ENCODE measurements at regions not wholly inside any gene's neighbourhood (a gene's known extent, or its start where the extent isn't known, plus 50 kb on each side); places are given as distances from the start of the nearest gene placed in this dataset.
"Not testable (repeated sequence)": the region's sequence is repeated elsewhere in the genome, so short reads cannot be mapped to it uniquely, and the experiment has no call there.

DNA sequence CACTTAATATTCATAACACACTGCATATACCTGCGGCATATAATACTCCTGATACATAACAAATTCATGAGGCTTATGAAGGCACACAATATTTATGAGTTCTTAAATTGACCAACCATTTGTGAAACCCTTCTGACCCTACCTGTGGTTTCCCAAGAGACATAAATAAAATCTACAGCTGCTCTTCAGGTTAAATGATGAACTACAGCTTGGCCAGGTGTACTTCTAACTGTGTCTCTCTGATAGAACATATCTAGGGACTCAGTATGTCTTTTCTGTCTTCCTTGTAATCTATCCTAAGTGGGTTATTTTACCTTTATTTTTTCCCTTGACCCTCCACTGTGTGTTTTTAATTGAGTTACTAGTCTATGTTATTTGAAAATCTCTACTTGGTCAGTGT is 189.9 kb upstream of the UFM1 start:
- DNase-seq (ENCODE audit: low read depth, low spot score): no peak

GRCh38 chr13:38147050-38147449 is 202.6 kb upstream of the UFM1 start:
- DNase-seq (ENCODE audit: low read depth, low spot score): no peak

GRCh38 chr13:38141792-38142191 is 207.9 kb upstream of the UFM1 start:
- no peak for DNase-seq (ENCODE audit: low read depth, low spot score)

- no peak for DNase-seq (ENCODE audit: low read depth, low spot score)
These were observed 214.1 kb upstream of the UFM1 start for GRCh38 chr13:38135592-38135991.

DNA sequence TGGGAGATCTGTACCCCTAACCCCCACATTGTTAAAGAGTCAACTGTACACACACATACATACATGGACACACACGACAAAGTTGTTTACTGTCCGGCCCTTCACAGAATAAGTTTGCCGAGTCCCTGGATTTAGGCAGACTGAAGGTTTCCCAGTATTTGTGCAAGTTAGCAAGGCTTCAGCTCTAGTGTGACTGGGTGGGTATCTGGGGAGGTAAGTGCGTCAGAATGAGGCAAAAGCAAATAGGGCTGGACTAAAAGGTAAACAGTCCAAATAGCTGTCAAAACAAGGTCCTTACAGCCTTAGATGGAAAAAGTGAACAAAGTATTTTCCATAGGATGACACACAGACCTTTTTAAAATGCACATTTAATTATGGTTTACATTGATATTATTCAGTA is 228.4 kb upstream of the UFM1 start:
- no peak for DNase-seq (ENCODE audit: low read depth, low spot score)

GRCh38 chr13:38103851-38104250 is 234.3 kb upstream of the TRPC4 start:
- no peak for DNase-seq (ENCODE audit: low read depth, low spot score)

- no peak for DNase-seq (ENCODE audit: low read depth, low spot score)
These were observed 230.2 kb upstream of the TRPC4 start for GRCh38 chr13:38099751-38100150.

DNA sequence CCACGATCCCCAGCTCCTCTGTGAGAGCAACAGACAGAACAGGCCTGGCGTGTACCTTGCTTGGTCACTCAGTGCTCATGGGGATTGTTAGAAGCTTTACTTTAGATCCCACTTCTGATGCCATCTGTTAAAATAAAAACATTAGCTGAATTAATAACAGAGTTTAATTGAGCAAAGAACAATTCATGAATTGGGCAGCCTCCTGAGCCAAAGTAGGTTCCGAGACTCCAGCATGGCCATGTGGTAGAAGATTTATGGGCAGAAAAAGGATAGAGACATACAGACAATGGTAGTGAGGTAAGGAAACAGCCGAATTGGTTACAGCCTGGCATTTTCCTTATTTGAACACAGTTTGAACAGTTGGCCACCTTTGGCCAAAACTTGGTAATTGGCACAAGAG is 223.9 kb upstream of the TRPC4 start:
- no peak for DNase-seq (ENCODE audit: low read depth, low spot score)

- DNase-seq (ENCODE audit: low read depth, low spot score): no peak
These were observed 221.3 kb upstream of the TRPC4 start for GRCh38 chr13:38090913-38091312.

GRCh38 chr13:38086721-38087120 is 217.1 kb upstream of the TRPC4 start:
- DNase-seq (ENCODE audit: low read depth, low spot score): no peak

DNA sequence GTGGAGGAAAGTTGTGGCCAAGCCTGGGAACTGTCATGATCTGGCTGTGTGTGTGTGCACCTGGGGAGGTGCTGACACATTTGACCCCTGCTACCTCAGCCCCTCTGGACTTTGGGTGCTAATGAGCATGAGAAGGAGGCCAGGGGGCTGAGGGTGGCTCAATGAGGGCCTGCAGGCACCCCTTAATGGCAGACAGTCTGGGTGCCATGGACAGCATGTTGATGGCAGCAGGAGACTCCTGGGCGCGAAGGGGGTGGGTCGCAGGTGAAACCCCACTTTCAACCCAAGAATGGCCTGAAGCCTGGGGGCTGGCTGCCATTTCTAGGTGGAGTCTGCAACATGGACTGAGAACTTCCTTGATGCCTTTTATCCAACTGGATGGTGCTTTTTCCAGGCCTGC is 216.4 kb upstream of the TRPC4 start:
- no peak for DNase-seq (ENCODE audit: low read depth, low spot score)

GRCh38 chr13:38073931-38074330 is 204.4 kb upstream of the TRPC4 start:
- DNase-seq (ENCODE audit: low read depth, low spot score): no peak

DNA sequence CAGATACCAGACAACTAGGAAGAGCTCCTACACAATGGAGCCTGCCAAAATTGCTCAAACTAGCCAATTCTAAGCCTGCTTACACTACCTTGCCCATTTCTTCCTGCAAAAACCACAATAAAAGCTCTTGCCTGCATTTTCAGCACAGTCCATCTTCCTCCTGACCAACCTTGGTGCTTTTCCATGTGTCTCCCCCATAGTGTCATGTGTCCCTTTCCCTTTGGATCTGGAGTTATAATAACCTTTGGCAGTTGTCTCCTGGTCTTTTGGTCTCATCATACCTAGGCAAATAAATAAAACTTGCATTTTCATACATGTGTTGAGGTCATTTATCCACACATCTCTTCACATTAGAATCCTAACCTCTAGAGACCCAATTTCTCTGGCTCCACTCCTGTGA is 203.1 kb upstream of the TRPC4 start:
- no peak for DNase-seq (ENCODE audit: low read depth, low spot score)

GRCh38 chr13:38071340-38071739 is 201.8 kb upstream of the TRPC4 start:
- DNase-seq (ENCODE audit: low read depth, low spot score): not testable (repeated sequence)

DNA sequence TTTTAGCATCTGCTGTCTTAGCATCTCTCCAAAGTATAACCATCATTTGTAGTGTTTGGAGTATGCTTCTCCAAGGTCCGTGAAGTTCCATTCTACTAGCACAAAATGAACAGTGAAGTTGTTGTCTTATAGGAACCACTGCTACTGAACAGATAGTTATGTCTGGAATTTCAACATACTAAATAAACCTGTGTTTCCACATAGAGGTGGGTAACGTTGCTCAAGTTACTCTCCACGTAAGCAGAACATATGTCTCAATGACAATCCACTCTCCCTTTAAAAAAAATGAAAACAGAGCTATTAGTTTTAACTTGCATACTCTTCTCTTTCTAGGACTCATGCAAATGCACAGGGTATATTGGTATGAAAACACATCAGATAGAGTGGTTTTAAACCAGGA is 184.3 kb upstream of the TRPC4 start:
- DNase-seq (ENCODE audit: low read depth, low spot score): no peak

GRCh38 chr13:38046049-38046376 is 176.4 kb upstream of the TRPC4 start:
- DNase-seq (ENCODE audit: low read depth, low spot score): no peak

GRCh38 chr13:38045278-38046048 is 175.9 kb upstream of the TRPC4 start:
- peak; percentile 17 for DNase-seq (ENCODE audit: low read depth, low spot score)

DNA sequence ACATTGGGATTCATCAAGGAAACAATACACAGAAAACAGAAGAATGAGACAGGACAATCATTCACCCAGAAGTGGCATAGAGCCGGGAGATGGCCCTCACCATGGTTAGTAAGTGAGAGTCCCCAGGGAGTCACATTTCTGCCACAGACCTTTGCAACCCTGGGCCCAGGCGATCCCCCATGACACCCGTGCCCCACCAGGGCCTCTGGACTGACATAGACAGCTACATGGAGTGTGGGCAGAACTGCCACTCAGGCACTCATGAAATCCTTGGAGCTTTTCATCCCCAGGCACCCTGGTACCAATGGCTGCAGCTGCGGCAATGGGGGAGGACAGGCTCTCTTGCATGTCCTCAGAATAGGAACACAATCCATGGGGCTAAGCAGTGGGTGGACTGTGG is 174.5 kb upstream of the TRPC4 start:
- no peak for DNase-seq (ENCODE audit: low read depth, low spot score)

DNA sequence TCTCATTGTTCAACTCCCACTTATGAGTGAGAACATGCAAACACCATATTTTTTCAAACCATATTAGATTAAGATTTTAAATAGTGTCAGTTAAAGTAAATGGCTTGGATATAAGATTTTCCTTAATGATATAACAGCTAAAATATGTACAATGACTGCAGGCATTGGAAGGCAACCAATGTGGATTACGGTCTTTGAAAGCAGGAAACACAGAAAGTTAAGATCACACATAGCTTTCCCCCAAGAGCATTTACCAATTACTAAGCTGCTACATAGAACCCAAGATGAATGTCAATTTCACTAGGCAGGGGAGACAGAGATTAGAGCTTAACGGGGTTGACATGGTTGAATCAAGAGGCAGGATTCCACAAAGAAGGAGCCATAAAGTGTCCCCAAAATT is 173.2 kb upstream of the TRPC4 start:
- no peak for DNase-seq (ENCODE audit: low read depth, low spot score)

DNA sequence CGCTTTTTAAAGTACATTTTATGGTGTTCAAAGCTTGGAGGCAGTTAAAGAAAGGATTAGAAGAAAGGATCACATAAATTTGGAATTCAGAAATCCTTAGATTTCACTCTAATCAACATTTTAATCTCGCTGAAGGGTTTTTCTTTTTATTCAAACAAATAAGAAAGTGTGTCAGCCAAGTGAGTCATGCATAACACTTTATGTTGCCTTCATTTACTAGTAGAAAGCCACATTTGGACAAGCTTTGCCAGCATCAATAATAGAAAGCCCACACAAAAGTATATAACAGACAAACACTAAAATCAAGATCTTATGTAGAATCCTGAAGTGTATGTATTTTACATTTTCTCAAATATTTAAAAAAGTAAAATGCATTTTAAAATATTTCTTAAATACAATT is 154.9 kb upstream of the TRPC4 start:
- DNase-seq (ENCODE audit: low read depth, low spot score): no peak

- DNase-seq (ENCODE audit: low read depth, low spot score): no peak
These were observed 147.7 kb upstream of the TRPC4 start for GRCh38 chr13:38017320-38017719.

GRCh38 chr13:38013676-38014075 is 144.1 kb upstream of the TRPC4 start:
- no peak for DNase-seq (ENCODE audit: low read depth, low spot score)

DNA sequence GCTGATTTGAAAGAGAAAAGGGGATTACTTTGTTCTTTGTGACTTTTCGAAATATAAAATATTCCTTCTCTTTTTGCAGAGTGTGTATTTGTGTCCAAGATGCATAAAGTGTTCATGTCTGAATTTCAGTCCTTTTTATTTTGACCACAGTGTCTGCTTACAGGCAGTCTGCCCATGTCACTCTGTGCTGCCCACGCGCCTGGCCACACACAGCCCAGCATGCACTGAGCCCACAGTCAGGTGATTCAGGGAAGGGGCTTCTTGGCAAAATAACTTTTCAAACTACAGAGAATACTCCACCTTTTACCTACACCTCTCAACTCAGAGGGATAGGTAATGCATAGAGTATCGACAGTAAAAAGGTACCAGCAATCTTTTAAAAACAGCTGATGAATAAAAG is 142.5 kb upstream of the TRPC4 start:
- DNase-seq (ENCODE audit: low read depth, low spot score): no peak

GRCh38 chr13:38008636-38009035 is 139.1 kb upstream of the TRPC4 start:
- DNase-seq (ENCODE audit: low read depth, low spot score): no peak
